ENCODE measurements at regions not wholly inside any gene's neighbourhood (a gene's known extent, or its start where the extent isn't known, plus 50 kb on each side); places are given as distances from the start of the nearest gene placed in this dataset.

DNA sequence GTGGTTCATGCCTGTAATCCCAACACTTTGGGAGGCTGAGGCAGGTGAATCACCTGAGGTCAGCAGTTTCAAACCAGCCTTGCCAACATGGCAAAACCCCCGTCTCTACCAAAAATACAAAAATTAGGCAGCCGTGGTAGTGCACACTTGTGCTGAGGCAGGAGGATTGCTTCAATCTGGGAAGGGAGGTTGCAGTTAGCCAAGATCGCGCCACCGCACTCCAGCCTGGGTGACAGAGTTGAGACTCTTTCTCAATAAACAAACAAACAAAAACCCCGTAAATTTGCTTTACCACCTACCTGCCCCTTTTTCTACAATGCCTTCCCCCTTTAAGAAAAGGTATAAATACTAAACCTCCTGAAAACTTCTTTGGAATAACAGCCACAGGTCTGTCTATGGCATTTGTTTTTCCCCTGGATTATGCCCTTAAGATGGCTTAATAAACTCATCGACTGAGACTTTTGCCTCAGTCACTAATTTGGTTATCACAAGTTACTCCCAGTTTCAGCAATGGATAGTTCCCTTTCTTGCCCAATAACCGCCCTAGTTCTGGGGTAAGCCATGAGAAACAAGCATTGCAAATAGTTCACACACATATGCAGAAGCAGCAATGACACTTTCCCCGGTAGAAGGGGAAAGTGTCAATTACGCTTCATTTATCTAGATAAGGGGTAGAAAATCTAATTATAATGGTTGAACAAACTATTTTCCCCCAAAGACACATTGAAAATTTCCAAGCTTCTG, 52.8 kb upstream of the SVIL start:
- no peak for DNase-seq (ENCODE audit: low spot score in 2 of 2)
- Histone ChIP-seq H3K27ac (no peak overlapping the region), H3K9me3 (no peaks in the 10 kb centered on the region), H3K4me3 (no peak overlapping the region), H3K4me1 (peaks cover 33% of the 10 kb centered on the region), H3K36me3 (peaks cover 20% of the 10 kb centered on the region), H3K27me3 (no peaks in the 10 kb centered on the region)
- 86% methylated on average over 10 of the region's 10 CpGs for WGBS
- TF ChIP-seq, protein P1, sequence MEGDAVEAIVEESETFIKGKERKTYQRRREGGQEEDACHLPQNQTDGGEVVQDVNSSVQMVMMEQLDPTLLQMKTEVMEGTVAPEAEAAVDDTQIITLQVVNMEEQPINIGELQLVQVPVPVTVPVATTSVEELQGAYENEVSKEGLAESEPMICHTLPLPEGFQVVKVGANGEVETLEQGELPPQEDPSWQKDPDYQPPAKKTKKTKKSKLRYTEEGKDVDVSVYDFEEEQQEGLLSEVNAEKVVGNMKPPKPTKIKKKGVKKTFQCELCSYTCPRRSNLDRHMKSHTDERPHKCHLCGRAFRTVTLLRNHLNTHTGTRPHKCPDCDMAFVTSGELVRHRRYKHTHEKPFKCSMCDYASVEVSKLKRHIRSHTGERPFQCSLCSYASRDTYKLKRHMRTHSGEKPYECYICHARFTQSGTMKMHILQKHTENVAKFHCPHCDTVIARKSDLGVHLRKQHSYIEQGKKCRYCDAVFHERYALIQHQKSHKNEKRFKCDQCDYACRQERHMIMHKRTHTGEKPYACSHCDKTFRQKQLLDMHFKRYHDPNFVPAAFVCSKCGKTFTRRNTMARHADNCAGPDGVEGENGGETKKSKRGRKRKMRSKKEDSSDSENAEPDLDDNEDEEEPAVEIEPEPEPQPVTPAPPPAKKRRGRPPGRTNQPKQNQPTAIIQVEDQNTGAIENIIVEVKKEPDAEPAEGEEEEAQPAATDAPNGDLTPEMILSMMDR (IDR thresholded peaks at IDR 0.05), result no peak
- no peak for TF ChIP-seq POLR2A (IDR thresholded peaks at IDR 0.05)
- no peak for TF ChIP-seq EP300 (IDR thresholded peaks at IDR 0.05)
- no peak for TF ChIP-seq POLR2AphosphoS5 (IDR thresholded peaks at IDR 0.05)

DNA sequence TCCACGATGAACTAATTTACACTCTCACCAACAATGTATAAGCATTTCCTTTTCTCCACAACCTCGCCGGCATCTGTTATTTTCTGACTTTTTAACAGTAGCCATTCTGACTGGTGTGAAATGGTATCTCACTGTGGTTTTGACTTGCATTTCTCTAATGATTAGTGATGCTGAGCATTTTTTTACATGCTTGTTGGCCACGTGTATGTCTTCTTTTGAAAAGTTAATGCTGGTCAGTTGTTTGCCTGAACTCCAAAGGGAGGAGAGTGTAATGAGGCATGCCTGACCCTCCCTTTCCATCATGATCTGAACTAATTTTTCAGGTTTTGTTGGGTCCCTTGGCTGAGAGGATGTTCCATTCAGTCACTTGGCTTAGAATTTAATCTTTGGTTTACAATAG, 50.7 kb upstream of the SVIL start:
- WGBS, result 85% methylated on average over 4 of the region's 4 CpGs
- H3K27ac ChIP-seq, result no peak overlapping the region
- DNase-seq (ENCODE audit: low spot score in 2 of 2), result no peak
- no peaks in the 10 kb centered on the region for H3K27me3 ChIP-seq
- no peaks in the 10 kb centered on the region for H3K9me3 ChIP-seq
- TF ChIP-seq POLR2AphosphoS5 (IDR thresholded peaks at IDR 0.05), result no peak
- no peak for TF ChIP-seq POLR2A (IDR thresholded peaks at IDR 0.05)
- TF ChIP-seq, protein P1 (IDR thresholded peaks at IDR 0.05), result no peak
- no peak for TF ChIP-seq EP300 (IDR thresholded peaks at IDR 0.05)
- H3K4me1 ChIP-seq, result peaks cover 26% of the 10 kb centered on the region
- H3K4me3 ChIP-seq, result no peak overlapping the region
- peaks cover 29% of the 10 kb centered on the region for H3K36me3 ChIP-seq
